Stimulated activated CD4-positive, alpha-beta T cell treated with anti-CD3 and anti-CD28 coated beads, TNF-alpha, amount 100 ng/mL, for 1 hour (primary cell): ENCODE measurements at regions not wholly inside any gene's neighbourhood (a gene's known extent, or its start where the extent isn't known, plus 50 kb on each side); places are given as distances from the start of the nearest gene placed in this dataset.
"Not testable (repeated sequence)": the region's sequence is repeated elsewhere in the genome, so short reads cannot be mapped to it uniquely, and the experiment has no call there.

Experiments
- DNase-seq, 3 donors: peaks; one replicate each; pipeline ENCODE4 v3.0.0-alpha.2; 2020; ENCODE audit warnings: low read depth in 3 of 3, low spot score in 1 of 3

DNA sequence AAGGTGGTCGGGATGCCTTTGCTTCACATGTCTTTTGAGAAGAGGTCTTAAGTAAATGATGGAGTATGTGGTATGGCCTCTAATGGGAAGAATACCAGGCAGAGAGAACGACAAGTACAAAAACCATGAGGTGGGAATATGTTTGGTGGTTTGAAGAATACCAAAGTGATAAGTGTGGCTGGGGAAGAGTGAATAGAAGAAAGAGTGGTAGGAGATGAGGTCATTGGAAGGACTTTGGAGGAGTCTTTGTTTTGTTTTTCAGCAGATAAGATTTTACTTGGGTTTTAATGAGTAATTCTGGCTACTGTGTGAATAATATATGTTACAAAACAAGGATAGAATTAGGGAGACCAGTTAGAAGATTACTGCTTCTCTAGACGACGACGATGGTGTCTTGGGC lies 515.4 kb downstream of the RAB38 start:
- DNase-seq = no peak

DNA sequence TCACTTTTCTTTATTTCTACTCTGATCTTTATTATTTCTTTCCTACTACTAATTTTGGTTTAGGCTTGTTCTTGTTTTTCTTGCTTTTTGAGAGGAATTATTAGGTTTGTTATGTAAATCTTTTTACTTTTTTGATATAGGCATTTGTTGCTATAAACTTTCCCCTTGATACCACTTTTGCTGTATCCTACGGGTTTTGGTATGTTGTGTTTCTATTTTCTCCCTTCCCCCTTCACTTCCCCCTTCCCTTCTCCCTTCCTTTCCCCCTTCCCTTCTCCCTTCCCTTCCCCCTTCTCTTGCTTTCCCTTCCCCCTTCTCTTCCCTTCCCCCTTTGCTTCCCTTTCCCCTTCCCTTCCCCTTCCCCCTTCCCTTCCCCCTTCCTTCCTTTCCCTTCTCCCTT lies 529.6 kb downstream of the RAB38 start:
- no peak for DNase-seq

DNA sequence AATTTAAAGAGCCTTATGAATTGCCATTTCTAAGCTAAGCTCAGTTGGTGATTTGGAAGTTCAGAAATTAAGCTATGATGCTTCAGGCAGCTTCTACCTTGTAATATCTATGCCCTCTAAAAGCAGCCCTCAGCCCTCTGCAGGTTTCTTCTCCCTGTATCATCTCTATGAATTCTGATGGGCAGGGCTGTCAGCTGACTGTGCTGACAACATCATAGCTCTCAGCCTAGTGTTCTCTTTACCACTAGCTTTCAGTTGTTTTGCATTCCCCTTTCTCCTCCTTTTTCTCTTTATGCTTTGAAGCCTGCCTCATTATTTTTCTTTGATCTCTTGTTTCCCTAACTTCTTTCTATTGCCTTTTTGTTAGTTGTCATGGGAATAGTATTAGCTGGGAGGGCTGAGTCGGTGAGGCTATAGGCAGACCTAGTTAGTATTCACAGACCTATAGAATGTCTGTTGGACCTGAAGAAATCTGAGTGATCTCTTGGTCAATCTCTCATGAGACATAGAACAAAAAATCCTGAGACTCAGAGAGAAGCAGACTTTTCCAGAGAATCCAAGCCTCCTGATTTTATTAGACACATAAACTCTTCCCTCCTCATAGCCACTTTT lies 535.4 kb downstream of the RAB38 start:
- DNase-seq = no peak

DNA sequence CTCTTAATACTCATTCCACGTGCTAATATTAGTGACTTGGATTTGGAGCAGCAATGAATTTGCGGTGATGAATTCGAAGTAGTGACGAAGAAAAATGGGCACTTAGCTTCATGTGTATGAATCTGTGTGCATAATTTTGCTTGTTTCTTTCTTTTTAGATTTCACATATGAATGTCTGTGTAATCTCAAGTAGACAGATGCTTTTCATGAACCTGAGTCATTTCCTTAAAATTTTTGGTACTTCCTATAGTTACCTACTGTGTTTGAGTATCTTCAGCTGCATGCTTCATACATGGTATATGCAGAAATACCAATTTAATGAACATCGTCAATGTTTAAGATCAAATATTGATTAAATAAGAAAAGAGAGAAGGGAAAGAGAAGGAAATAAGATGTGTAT lies 540.2 kb downstream of the RAB38 start:
- DNase-seq = no peak

DNA sequence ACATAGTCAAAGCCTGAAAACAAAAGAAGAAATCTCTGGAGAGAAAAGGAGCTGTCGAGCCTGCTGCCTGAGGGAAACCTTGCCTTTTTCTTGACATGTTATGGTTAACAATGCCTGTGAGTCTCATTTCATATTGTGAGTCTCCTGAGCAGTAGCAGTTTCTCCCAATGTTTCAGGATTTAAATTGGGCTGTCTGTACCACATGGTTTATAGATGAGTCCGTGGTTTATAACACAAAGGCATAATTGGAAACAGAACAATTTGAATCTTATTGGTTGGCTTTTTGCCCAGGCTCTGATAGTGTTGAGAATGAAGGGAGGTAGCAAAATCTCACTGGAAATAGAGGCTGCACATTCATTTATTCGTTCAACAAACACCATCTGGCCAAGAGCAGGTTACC lies 540.9 kb downstream of the RAB38 start:
- DNase-seq = no peak

DNA sequence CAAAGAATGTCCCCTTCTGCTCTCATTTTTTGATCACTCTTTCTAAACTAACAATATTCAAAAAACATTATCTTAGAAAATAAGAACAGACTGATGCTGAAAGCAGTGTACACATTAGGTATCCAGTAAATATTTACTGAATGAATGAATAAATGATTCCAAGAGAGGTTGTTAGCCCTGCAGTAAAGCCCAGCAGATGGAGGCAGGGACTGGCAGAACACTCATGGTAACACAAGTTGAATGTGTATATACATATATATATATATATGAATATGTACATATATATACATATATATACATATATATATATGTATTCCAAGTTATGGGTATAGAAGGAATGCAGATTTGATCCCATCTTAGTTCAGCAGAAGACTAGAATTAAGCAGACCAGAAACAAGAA lies 546.3 kb downstream of the RAB38 start:
- no peak for DNase-seq

DNA sequence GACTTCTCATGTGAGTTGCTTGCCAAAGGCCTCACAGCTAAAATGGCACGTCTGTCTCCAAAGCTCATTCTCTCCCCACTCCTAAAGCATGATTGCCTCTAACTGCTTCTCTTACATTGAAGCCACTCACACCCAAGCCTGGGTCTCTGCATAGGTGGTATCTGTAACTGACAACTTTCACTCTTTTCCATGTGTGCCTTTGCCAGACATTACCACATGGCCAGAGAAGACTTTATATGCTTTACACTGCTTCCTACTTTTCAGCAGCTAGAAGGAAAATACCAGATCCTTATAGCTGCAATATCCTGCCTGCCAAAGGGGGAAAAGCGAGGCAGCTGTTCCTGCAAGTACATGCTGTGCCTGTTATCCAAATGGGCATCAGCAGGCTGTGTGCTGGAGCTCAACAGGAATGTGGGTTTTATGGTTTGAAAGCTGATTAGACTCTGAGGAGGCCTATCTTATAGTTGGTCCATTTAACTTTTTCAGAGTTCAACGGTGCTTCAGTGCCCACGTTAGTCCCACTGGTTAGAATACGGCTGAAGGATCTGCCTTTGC lies 547.1 kb downstream of the RAB38 start:
- DNase-seq = no peak

DNA sequence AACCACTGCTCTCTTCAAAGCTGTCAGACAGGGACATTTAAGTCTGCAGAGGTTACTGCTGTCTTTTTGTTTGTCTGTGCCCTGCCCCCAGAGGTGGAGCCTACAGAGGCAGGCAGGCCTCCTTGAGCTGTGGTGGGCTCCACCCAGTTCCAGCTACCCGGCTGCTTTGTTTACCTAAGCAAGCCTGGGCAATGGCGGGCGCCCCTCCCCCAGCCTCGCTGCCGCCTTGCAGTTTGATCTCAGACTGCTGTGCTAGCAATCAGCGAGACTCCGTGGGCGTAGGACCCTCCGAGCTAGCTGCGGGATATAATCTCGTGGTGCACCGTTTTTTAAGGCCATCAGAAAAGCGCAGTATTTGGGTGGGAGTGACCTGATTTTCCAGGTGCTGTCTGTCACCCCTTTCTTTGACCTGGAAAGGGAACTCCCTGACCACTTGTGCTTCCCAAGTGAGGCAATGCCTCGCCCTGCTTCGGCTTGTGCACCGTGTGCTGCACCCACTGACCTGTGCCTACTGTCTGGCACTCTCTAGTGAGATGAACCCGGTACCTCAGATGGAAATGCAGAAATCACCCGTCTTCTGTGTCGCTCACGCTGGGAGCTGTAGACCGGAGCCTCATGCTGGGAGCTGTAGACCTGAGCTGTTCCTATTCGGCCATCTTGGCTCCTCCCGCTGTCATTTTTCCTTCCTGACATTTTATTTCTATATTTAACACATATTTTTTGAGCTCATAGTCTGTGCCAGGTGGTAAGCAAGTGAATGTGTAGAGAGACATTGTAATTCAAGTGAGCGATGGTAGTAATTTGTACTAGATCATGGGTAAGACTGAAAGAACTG lies 551.5 kb downstream of the RAB38 start:
- not testable (repeated sequence) for DNase-seq

DNA sequence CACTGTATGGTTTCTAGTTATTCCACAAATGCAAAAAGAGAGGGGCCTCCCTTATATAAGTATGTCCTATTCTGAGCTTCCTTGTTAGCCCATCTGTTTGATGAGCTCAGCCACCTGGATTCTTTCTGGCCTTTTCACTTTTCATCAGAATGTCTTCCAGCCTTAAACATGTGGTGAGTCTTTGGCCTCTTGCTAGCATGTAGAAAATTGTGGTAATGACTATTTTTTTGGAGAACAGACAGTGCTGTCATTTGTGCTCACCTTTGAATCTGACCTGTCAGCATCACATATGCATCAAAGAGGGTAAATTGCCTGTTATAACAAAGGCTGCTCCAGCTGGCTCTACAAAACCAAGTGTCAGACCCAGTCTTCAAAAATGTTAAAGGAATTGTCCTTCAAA lies 558.7 kb downstream of the RAB38 start:
- no peak for DNase-seq

DNA sequence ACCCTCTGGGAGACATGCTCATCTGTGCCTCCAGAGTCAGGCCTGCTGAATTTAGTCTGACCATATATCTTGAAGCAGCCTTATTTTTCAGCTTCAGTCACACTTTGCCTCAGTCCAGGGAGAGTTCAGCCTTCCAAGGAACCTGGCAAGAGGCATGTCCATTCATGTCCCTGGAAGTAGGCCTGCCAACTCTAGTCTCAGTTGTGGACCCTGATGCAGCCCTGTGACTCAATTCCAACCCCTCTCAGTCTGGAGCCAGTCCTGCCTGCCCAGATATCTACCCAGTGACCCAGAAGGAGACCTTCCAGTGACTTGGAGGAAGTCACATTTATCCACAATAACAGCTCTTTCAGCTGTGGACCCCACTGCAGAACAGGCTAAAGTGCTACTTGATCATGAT lies 566.6 kb downstream of the TMEM135 start:
- no peak for DNase-seq

DNA sequence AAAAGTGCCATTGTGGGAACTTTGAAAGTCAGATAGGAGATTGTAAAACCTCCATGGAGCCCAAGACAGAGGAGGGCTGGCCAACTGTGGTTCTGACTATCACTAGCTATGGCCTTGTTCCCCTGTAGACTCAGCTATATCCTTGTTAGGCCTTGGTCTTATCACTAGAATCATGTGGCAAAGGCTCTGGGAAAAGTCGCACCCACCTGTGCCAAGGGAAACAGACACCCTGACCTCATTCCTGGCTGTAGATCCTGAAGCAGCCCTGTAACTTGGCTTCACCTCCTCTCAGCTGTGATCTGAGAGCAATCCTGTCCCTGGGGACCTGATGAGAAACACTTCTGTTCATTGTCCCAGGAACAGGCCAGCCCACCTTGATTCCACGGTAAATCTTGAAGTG lies 566.2 kb downstream of the TMEM135 start:
- DNase-seq = no peak

DNA sequence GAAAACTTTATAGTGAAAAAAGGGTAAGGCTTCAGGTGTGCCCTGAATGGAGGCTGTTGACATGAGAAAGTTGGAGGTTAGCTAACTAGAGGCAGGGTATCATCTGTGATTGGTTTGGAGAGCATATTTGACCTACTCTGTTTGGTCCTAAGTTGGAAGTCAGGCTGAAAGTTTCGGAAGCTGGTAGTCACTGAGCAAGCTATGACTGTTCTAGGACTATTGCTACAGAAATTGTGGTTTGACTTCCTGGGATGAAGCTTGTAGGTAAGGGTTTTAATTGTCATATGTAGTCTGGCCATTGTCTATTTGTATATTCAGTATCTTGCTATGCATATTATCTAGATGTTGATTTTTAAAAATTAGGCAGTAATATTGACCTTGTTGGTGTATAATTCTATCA lies 565.0 kb downstream of the TMEM135 start:
- DNase-seq = no peak

DNA sequence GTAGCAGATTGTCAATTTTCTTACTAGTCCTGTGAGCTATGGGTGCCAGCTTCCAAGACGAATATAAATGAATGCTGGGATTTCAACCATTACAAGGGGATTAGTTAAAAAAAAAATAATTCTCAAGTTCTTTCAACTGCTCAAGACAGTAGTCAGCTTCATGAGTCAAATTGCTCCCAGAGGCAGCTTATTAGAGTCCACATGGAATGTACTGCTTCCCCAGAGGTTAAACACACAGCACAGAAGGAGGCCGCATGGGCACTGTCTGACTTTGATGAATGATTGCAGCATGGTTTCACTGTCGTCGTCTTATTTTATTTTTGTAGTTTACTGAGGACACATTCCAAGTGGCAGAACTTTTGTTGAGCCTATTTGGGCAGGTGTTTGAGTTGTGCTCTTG lies 563.2 kb downstream of the TMEM135 start:
- no peak for DNase-seq

DNA sequence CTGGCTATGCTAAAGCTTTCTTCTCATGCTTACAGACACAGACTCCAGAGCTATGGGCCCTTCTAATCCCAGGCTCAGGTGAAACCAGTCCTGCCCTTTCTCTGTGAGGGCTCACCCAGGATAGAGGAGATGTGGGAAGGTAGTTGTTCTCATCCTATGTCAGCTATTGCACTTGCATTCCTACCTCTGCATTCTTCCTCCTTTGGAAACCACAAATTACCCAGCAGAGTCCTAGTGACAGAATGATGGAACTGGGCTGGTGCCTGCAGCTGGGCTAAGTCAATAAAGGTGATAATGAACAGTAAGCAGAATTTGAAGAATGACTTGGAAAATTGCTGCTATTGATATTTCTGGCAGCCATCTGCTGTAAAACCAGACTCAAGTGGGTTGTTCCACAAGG lies 560.0 kb downstream of the TMEM135 start:
- DNase-seq = no peak

DNA sequence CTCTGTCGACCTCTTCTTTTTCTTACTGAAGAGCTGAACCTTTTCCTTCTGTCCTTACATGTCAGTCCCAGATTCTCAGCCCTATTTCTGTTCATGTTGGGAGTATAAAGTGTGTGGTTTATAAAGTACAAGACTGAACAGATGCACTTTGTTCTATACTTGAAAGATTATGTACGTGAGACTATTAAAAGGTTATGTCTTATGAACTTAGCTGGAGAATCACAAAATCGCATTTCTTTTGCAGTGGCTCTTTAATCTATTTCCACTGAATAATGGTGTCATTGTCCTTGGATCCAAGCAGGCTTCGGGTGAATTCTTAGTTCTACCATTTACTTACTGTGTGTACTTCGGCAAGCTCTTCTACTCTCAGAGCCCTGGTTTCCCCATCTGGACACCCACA lies 558.4 kb downstream of the TMEM135 start:
- no peak for DNase-seq

DNA sequence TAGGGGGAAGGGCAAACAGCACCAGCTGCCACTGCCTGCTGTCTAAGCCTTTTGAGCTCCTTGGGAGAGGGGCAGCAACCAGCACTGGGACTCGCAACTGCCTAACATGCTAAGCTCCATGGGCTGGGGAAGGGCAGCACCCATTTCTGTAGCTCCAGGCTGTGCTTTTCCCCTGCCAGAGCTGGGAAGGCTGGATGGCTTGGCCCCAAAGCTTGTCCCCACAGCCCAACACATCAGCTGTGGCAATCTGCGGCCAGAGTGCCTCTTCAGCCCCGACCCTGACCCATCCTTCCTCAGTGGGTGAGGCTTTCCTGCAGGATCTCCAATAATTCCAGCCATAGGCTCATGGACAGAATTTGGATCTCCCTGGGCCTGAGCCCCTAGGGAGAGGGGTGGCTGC lies 551.3 kb downstream of the TMEM135 start:
- DNase-seq = no peak

DNA sequence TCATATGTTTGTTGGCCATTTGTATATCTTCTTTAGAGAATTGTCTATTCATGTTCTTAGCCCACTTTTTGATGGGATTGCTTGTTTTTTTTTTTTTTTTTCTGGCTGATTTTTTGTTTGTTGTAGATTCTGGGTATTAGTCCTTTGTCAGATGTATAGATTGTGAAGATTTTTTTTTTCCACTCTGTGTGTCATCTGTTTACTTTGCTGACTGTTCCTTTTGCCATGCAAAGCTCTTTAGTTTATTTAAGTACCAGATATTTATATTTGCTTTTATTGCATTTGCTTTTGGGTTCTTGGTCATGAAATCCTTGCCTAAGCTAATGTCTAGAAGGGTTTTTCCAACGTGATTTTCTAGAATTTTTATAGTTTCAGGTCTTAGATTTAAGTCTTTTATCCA lies 547.9 kb downstream of the TMEM135 start:
- DNase-seq = not testable (repeated sequence)

DNA sequence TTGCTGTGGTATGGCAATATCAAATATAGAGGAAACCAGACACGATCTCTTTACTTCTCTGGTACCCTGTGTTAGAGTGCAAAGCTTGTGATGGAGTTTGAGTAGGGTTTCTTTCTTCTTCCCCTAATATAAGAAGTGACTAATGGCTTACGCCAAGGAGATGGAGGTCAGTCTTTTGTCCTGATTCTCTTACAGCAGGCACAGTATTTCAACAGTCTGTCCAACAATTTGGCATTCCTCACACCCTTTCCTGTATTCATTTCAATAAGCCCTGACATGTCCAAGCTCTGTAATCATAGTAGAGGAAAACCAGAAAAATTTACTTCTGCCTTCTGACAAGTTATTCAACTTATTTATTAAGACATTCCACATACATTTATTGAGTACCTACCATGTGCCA lies 546.2 kb downstream of the TMEM135 start:
- DNase-seq = no peak

DNA sequence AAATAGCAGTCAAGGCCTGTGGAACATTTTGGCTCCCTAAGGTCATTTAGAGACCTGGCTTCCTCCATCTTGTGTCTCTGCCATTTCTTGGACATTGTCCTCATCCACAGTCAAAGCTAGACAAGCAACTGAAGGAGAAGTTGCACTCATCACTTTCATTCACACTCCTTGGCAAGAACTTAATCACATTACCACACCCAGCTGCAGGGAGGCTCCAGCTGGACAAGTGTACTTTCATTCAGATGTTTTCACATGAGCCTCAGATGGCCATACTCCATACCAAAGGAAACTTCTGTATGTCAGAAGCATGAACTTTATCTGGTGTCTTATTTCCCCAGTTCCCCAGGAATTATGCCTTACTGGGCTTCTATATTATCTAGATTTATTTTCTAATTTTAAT lies 537.4 kb downstream of the TMEM135 start:
- DNase-seq = no peak

DNA sequence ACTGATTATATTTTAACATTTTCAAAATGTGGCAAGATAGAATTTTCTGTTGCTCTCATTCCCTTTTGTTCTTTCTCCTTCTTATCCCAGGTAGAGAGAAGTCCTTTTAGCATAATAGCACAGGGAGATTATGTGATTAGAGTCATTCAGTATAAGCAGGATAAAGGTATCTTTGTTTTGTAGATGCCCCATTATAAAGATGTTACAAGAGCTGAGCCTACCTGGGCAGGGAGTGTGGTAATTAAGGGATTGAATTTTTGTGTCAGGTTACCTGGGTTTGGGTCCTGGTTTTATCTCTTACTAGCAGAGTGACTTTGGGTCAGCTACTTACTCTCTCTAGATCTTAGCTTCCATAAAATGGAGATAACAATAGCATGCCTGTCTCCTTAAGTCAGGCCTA lies 536.5 kb downstream of the TMEM135 start:
- DNase-seq = no peak

DNA sequence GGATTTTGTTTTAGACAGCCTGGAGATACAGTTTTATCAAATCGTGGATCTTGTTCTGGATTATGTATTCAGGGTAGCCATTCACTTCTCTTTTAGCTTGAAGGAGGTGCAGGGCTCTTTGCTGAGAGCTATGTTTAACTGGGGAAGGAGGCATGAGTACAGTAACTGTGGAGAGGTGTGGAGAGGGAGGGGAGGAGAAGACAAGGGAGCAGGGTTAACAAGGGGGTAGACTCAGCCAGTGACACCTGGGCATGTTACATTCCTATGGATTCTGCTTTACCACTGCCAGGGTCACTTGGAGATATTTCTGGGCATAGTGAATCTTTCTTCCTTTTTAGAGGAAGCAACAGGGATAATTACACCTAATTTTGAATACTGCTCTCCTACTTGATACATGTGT lies 536.0 kb downstream of the TMEM135 start:
- DNase-seq = no peak

DNA sequence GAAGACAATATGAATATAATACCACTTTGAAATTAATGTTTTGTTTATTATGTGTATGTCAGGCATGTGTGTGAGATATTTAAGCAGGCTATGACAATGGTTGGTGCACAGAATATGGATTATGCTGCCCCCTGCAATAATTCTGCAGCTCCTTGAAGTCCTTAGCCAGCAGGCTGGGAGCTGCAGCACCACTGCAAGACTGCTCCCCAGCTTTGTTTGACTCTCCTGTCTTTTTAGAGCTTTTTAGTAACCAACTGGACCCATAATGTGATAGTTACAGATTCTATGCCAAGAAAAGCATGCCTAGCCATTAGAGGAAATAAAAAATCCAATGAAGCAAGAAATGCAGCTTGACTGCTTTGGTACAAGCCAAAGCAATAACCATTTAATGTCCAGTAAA lies 535.1 kb downstream of the TMEM135 start:
- no peak for DNase-seq

DNA sequence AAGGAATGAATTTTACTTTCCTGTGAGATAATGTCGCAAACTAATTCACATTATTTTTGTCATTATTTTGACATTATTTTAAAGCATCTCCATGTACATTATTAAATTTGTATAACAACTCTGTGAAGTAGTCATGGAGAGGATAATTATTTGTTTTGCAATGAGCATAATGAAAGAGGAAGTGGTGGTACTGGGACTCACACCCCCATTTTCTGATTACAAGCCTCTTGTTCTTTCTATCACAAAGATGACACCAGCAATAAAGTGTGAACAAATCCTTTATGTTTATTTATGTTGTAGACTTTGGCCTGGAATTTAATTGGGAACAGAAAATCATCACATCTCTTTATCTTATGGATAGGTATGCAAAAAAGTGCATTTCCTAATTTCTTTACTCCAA lies 522.6 kb downstream of the TMEM135 start:
- no peak for DNase-seq
